HFF-Myc (cell line): ENCODE measurements at regions not wholly inside any gene's neighbourhood (a gene's known extent, or its start where the extent isn't known, plus 50 kb on each side); places are given as distances from the start of the nearest gene placed in this dataset.

Experiments used
- DNase-seq: peaks from one replicate; pipeline ENCODE4 v3.0.0-alpha.2; 2011; ENCODE audit warnings: low read depth; ENCODE audit errors: extremely low read depth
- H3K4me3 ChIP-seq: replicated peaks from 2 replicates; pipeline ENCODE4 v1.5.1; 2011; ENCODE audit warnings: low read depth, mild to moderate bottlenecking, control low read depth, low read length
- CTCF ChIP-seq: IDR thresholded peaks from 2 replicates; pipeline ENCODE4 v1.5.1; 2012; ENCODE audit warnings: mild to moderate bottlenecking, low read depth, low read length, control low read depth; ENCODE audit errors: missing control alignments

- TF ChIP-seq CTCF: no peak
- no peak for DNase-seq
- no peak overlapping the region for H3K4me3 ChIP-seq
Observed at GRCh38 chr2:239884875-239885274, 140.3 kb downstream of the NDUFA10 start.

GRCh38 chr2:239884051-239884405 lies 141.1 kb downstream of the NDUFA10 start:
- no peak overlapping the region for H3K4me3 ChIP-seq
- no peak for DNase-seq
- no peak for TF ChIP-seq CTCF

- no peak for TF ChIP-seq CTCF
- no peak overlapping the region for H3K4me3 ChIP-seq
- DNase-seq: no peak
Observed at GRCh38 chr2:239883326-239884050, 141.7 kb downstream of the NDUFA10 start.

- H3K4me3 ChIP-seq: no peak overlapping the region
- no peak for DNase-seq
- TF ChIP-seq CTCF: no peak
Observed at GRCh38 chr2:239882781-239883180, 142.4 kb downstream of the NDUFA10 start.

GRCh38 chr2:239882331-239882732 lies 142.8 kb downstream of the NDUFA10 start:
- H3K4me3 ChIP-seq: no peak overlapping the region
- TF ChIP-seq CTCF: peak; percentile 61
- no peak for DNase-seq

- H3K4me3 ChIP-seq: no peak overlapping the region
- no peak for TF ChIP-seq CTCF
- no peak for DNase-seq
Observed at GRCh38 chr2:239881561-239882320, 143.4 kb downstream of the NDUFA10 start.
